ENCODE measurements at regions not wholly inside any gene's neighbourhood (a gene's known extent, or its start where the extent isn't known, plus 50 kb on each side); places are given as distances from the start of the nearest gene placed in this dataset.

DNA sequence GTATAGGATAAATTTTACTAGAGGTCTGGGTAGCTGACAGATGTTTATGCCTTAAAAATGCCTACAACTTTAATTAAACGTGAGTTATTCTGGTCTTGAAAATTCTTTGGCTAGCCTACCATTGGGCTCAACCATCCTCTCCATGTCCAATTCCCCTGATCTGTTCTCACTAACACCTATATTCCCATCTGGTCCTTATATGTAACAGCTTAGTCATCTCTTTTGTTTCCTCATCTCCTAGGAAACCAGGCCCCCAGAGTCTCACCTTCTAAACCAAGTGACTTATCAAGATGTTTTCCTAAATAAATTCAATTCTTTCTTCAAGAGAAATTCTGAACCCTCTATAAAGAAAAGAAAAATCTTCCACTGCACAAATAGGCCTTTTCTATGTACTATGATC, 148.5 kb downstream of the TTC32 start:
- H3K9me3 ChIP-seq (replicated peaks; ENCODE audit: control insufficient read depth, insufficient read depth, low read length) = no peaks in the 10 kb centered on the region
- no TSS peak for BruUV-seq (replicated peaks)
- FAIRE-seq = no peak
- WGBS (ENCODE audit: insufficient coverage, insufficient replicate concordance, low lambda C conversion rate, missing lambda C conversion rate) = 0% methylated on average over 1 of the region's 1 CpG
- no peak for ATAC-seq
- no peaks in the 10 kb centered on the region for H3K4me1 ChIP-seq (ENCODE audit: control insufficient read depth, insufficient read depth, low read length)
- no peak overlapping the region for H3K4me3 ChIP-seq
- H3K27me3 ChIP-seq (replicated peaks in 1 of 2; ENCODE audit: control insufficient read depth in 2 of 2, insufficient read depth in 2 of 2, low read length in 1 of 2) = no peaks in the 10 kb centered on the region; a peak in 2 of 4 replicates
- RAD21 ChIA-PET (ENCODE audit: unreplicated experiment) = no interaction called here
- SMC1A ChIA-PET (ENCODE audit: uncharacterized antibody, unreplicated experiment) = no interaction called here
- CTCF ChIA-PET = no interaction called here
- H3K9ac ChIP-seq (ENCODE audit: control insufficient read depth, insufficient read depth, low read length) = no peak overlapping the region
- no peaks in the 10 kb centered on the region for H4K20me1 ChIP-seq (ENCODE audit: control insufficient read depth, insufficient read depth)
- no peak overlapping the region for H3K4me2 ChIP-seq (ENCODE audit: control insufficient read depth, insufficient read depth)
- in situ Hi-C loops (cut with MboI) = no loop called here
- no peak for DNase-seq (ENCODE audit: low read depth, low spot score)
- POLR2A ChIA-PET = no interaction called here
- H2AFZ ChIP-seq (ENCODE audit: control insufficient read depth, low read depth, low read length) = no peak overlapping the region
- no peaks in the 10 kb centered on the region for H3K79me2 ChIP-seq (ENCODE audit: control insufficient read depth, insufficient read depth, low read length)
- no peak overlapping the region for H3K27ac ChIP-seq (ENCODE audit: control insufficient read depth, insufficient read depth)
- H3K36me3 ChIP-seq (ENCODE audit: control insufficient read depth in 2 of 2, insufficient read depth in 2 of 2, low read length in 1 of 2) = no peaks in the 10 kb centered on the region
- intact Hi-C loops (cut with micrococcal nuclease; ENCODE audit: unreplicated experiment) = no loop called here
- TF ChIP-seq FOXM1 (IDR thresholded peaks at IDR 0.05; ENCODE audit: low read depth, low read length) (no peak), FOS (IDR thresholded peaks at IDR 0.05; ENCODE audit: borderline replicate concordance, extremely low read depth, insufficient read length) (no peak), SMARCA5 (IDR thresholded peaks at IDR 0.05) (no peak), RAD21 (IDR thresholded peaks at IDR 0.05; ENCODE audit: insufficient read depth, low read depth, low read length) (no peak), TARDBP (IDR thresholded peaks at IDR 0.05; ENCODE audit: borderline replicate concordance) (no peak), JUNB (IDR thresholded peaks at IDR 0.05) (no peak), SPI1 (IDR thresholded peaks at IDR 0.05; ENCODE audit: borderline replicate concordance, insufficient read depth, low read depth, low read length) (no peak), SUPT20H (IDR thresholded peaks at IDR 0.05; ENCODE audit: borderline replicate concordance, control insufficient read depth, low read depth, low read length) (no peak), PML (IDR thresholded peaks at IDR 0.05; ENCODE audit: low read length) (no peak), RAD51 (IDR thresholded peaks at IDR 0.05) (no peak), NFYB (IDR thresholded peaks at IDR 0.05; ENCODE audit: insufficient read depth, low read depth, low read length) (no peak), NKRF (conservative IDR thresholded peaks at IDR 0.05) (no peak), NRF1 (conservative IDR thresholded peaks at IDR 0.05; ENCODE audit: low read depth, low read length) (no peak), SMAD1 (IDR thresholded peaks at IDR 0.05; ENCODE audit: low read depth, partially characterized antibody) (no peak), SP1 (IDR thresholded peaks at IDR 0.05; ENCODE audit: low read depth, low read length) (no peak), EGR1 (IDR thresholded peaks at IDR 0.05; ENCODE audit: borderline replicate concordance in 1 of 2, low read depth in 2 of 2, low read length in 2 of 2) (no peak)
- TF ChIP-seq, protein P1, sequence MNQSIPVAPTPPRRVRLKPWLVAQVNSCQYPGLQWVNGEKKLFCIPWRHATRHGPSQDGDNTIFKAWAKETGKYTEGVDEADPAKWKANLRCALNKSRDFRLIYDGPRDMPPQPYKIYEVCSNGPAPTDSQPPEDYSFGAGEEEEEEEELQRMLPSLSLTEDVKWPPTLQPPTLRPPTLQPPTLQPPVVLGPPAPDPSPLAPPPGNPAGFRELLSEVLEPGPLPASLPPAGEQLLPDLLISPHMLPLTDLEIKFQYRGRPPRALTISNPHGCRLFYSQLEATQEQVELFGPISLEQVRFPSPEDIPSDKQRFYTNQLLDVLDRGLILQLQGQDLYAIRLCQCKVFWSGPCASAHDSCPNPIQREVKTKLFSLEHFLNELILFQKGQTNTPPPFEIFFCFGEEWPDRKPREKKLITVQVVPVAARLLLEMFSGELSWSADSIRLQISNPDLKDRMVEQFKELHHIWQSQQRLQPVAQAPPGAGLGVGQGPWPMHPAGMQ (IDR thresholded peaks at IDR 0.05; ENCODE audit: borderline replicate concordance) = no peak
- TF ChIP-seq, protein P2, sequence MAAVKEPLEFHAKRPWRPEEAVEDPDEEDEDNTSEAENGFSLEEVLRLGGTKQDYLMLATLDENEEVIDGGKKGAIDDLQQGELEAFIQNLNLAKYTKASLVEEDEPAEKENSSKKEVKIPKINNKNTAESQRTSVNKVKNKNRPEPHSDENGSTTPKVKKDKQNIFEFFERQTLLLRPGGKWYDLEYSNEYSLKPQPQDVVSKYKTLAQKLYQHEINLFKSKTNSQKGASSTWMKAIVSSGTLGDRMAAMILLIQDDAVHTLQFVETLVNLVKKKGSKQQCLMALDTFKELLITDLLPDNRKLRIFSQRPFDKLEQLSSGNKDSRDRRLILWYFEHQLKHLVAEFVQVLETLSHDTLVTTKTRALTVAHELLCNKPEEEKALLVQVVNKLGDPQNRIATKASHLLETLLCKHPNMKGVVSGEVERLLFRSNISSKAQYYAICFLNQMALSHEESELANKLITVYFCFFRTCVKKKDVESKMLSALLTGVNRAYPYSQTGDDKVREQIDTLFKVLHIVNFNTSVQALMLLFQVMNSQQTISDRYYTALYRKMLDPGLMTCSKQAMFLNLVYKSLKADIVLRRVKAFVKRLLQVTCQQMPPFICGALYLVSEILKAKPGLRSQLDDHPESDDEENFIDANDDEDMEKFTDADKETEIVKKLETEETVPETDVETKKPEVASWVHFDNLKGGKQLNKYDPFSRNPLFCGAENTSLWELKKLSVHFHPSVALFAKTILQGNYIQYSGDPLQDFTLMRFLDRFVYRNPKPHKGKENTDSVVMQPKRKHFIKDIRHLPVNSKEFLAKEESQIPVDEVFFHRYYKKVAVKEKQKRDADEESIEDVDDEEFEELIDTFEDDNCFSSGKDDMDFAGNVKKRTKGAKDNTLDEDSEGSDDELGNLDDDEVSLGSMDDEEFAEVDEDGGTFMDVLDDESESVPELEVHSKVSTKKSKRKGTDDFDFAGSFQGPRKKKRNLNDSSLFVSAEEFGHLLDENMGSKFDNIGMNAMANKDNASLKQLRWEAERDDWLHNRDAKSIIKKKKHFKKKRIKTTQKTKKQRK (IDR thresholded peaks at IDR 0.05; ENCODE audit: low read depth, low read length) = no peak
- TF ChIP-seq, protein P3, sequence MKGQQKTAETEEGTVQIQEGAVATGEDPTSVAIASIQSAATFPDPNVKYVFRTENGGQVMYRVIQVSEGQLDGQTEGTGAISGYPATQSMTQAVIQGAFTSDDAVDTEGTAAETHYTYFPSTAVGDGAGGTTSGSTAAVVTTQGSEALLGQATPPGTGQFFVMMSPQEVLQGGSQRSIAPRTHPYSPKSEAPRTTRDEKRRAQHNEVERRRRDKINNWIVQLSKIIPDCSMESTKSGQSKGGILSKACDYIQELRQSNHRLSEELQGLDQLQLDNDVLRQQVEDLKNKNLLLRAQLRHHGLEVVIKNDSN (IDR thresholded peaks at IDR 0.05; ENCODE audit: borderline replicate concordance, extremely low read length, insufficient read depth, low read depth, low read length) = no peak

Data from GM12878 (cell line).